ENCODE measurements at regions not wholly inside any gene's neighbourhood (a gene's known extent, or its start where the extent isn't known, plus 50 kb on each side); places are given as distances from the start of the nearest gene placed in this dataset.

GRCh38 chr18:51330148-51330547 is 132.7 kb upstream of the MEX3C start:
- no peaks in the 10 kb centered on the region for H3K9me3 Mint-ChIP-seq
- no peak overlapping the region for H3K4me3 Mint-ChIP-seq
- H3K36me3 Mint-ChIP-seq: no peaks in the 10 kb centered on the region
- CTCF ChIA-PET: interaction anchor here (1.4 kb wide), 2 partner anchors 52 to 57 kb away, joined by 4 to 5 read pairs; no protein-coding TSS in a partner anchor
- H3K4me1 Mint-ChIP-seq: peaks cover 11% of the 10 kb centered on the region
- DNase-seq (ENCODE audit: low spot score): no peak
- no peak for ATAC-seq
- H3K27ac Mint-ChIP-seq: no peak overlapping the region
- TF ChIP-seq NFATC4 (CRISPR knock-in tag; IDR thresholded peaks at IDR 0.05) (no peak), ESRRA (CRISPR knock-in tag; IDR thresholded peaks at IDR 0.05; ENCODE audit: borderline replicate concordance) (no peak), GRHL2 (CRISPR knock-in tag; IDR thresholded peaks at IDR 0.05; ENCODE audit: insufficient replicate concordance, severe bottlenecking) (no peak), CTCF (IDR thresholded peaks at IDR 0.05) (no peak), ZNF281 (CRISPR knock-in tag; IDR thresholded peaks at IDR 0.05) (no peak), TP53 (CRISPR knock-in tag; IDR thresholded peaks at IDR 0.05) (no peak), JUN (CRISPR knock-in tag; IDR thresholded peaks at IDR 0.05) (no peak), NFYB (CRISPR knock-in tag; conservative IDR thresholded peaks at IDR 0.05; ENCODE audit: low read depth) (no peak), ARID4B (CRISPR knock-in tag; IDR thresholded peaks at IDR 0.05; ENCODE audit: borderline replicate concordance) (no peak)
- no peaks in the 10 kb centered on the region for H3K27me3 Mint-ChIP-seq (ENCODE audit: low read depth)
- POLR2A ChIA-PET: no interaction called here

GRCh38 chr18:51330739-51331138 is 133.3 kb upstream of the MEX3C start:
- Mint-ChIP-seq H3K9me3 (no peaks in the 10 kb centered on the region), H3K27ac (no peak overlapping the region), H3K36me3 (no peaks in the 10 kb centered on the region), H3K27me3 (ENCODE audit: low read depth) (no peaks in the 10 kb centered on the region), H3K4me1 (peaks cover 11% of the 10 kb centered on the region), H3K4me3 (no peak overlapping the region)
- POLR2A ChIA-PET: no interaction called here
- CTCF ChIA-PET: interaction anchor here (1.4 kb wide), 2 partner anchors 53 to 57 kb away, joined by 4 to 5 read pairs; no protein-coding TSS in a partner anchor
- DNase-seq (ENCODE audit: low spot score): no peak
- ATAC-seq: no peak
- no peak for TF ChIP-seq OVOL2 (CRISPR knock-in tag; IDR thresholded peaks at IDR 0.05; ENCODE audit: borderline replicate concordance)
- TF ChIP-seq TP53 (CRISPR knock-in tag; IDR thresholded peaks at IDR 0.05): no peak
- TF ChIP-seq ZBTB21 (CRISPR knock-in tag; IDR thresholded peaks at IDR 0.05; ENCODE audit: borderline replicate concordance): no peak
- TF ChIP-seq IRF2 (CRISPR knock-in tag; IDR thresholded peaks at IDR 0.05; ENCODE audit: borderline replicate concordance, low read depth): no peak
- TF ChIP-seq PRRX2 (CRISPR knock-in tag; IDR thresholded peaks at IDR 0.05): no peak
- TF ChIP-seq JAZF1 (CRISPR knock-in tag; IDR thresholded peaks at IDR 0.05): no peak
- no peak for TF ChIP-seq ZNF263 (CRISPR knock-in tag; IDR thresholded peaks at IDR 0.05; ENCODE audit: low read depth)
- no peak for TF ChIP-seq USF2 (CRISPR knock-in tag; IDR thresholded peaks at IDR 0.05)
- no peak for TF ChIP-seq ETV6 (CRISPR knock-in tag; IDR thresholded peaks at IDR 0.05)
- TF ChIP-seq NR2C2 (CRISPR knock-in tag; IDR thresholded peaks at IDR 0.05): no peak
- TF ChIP-seq NFE2L1 (CRISPR knock-in tag; IDR thresholded peaks at IDR 0.05): no peak
- no peak for TF ChIP-seq TEAD1 (CRISPR knock-in tag; IDR thresholded peaks at IDR 0.05)
- no peak for TF ChIP-seq E2F5 (CRISPR knock-in tag; IDR thresholded peaks at IDR 0.05)
- TF ChIP-seq GRHL2 (CRISPR knock-in tag; IDR thresholded peaks at IDR 0.05; ENCODE audit: insufficient replicate concordance, severe bottlenecking): no peak
- no peak for TF ChIP-seq KAT7 (CRISPR knock-in tag; IDR thresholded peaks at IDR 0.05; ENCODE audit: borderline replicate concordance)
- no peak for TF ChIP-seq ZNF317 (CRISPR knock-in tag; IDR thresholded peaks at IDR 0.05; ENCODE audit: borderline replicate concordance, low read depth)
- no peak for TF ChIP-seq E2F4 (CRISPR knock-in tag; IDR thresholded peaks at IDR 0.05; ENCODE audit: borderline replicate concordance, low read depth)
- TF ChIP-seq CREB1 (CRISPR knock-in tag; IDR thresholded peaks at IDR 0.05): no peak
